DMS53 treated with DMSO at 0.1 percent for 48 hours (cell line): ENCODE measurements at regions not wholly inside any gene's neighbourhood (a gene's known extent, or its start where the extent isn't known, plus 50 kb on each side); places are given as distances from the start of the nearest gene placed in this dataset.
A peak's percentile ranks its signal among the peaks of the same experiment; 100 is the strongest.
"Not testable (repeated sequence)": the region's sequence is repeated elsewhere in the genome, so short reads cannot be mapped to it uniquely, and the experiment has no call there.

Experiments used
- DNase-seq: peaks from one replicate; lab custom pipeline; 2025; ENCODE audit not compliant: unreplicated experiment; lab: John Stamatoyannopoulos, UW

DNA sequence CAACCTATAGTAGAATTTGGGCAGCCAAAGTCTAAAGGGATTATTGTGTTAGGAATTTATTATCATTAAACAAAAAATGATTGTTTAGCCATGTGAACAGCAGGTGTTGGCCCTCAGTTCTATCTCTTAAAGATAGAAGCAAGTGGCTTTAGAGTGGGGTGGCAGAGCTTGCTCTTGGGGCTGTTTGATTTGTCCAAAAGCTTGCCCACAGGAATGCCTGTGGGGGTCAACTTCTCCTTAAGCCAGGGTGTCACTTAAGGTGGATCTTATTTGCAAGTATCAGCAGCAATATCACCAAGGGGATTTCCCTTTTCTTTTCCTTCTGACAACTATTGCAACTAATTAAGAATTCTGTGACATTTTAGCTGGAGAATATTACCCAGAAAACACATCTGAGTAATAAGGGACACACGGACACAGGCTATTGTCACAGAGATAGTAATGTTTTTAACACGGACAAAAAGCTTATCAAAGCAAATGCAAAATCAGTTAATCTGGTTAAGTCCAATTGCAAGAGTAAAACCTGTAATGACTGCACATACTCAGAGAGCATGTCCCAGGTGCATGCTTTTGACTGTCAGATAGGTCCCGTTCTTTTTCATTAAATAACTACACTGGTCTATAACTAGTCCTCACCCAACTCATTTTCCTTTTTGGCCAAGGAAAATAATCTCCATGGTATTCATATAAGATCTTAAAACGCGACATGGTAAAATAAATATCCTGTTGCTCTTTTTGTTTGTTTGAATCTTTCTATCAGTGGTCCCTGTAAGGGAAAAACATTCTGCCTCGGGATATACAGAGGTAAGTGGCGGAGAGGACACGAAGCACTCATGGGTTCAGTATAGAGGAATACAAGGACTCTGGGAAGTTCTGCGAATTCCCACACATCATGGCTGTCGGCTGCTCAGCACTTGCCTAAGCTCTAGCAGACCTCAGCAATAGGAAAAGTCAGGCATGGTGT lies 172.1 kb upstream of the RFC3 start:
- no peak for DNase-seq

- peak; percentile 79 for DNase-seq
Observed at GRCh38 chr13:33649212-33649878, 168.6 kb upstream of the RFC3 start.

- no peak for DNase-seq
Observed at GRCh38 chr13:33651766-33652165, 166.2 kb upstream of the RFC3 start.

- DNase-seq, result no peak
Observed at GRCh38 chr13:33657274-33657673, 160.7 kb upstream of the RFC3 start.

DNA sequence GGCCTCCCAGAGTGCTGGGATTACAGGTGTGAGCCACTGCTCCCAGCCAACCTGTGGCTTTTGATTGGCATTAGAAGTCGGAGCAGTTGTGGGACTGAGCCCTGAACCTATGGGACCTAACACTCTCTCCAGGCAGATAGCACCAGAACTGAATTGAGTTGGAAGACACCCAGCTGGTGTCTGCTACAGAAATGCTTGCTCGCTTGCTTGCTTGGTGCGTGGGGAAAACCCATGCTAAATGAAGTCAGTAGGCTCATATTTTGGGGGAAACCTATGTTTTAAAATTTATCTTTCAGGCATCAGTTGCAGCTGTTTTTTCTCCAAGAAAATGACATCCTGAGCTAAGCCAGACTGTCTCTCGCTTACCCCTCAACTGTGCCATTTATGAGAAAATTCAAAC lies 158.5 kb upstream of the RFC3 start:
- no peak for DNase-seq

GRCh38 chr13:33659894-33660293 lies 158.1 kb upstream of the RFC3 start:
- no peak for DNase-seq

- no peak for DNase-seq
Observed at GRCh38 chr13:33662392-33662791, 155.6 kb upstream of the RFC3 start.

GRCh38 chr13:33665626-33666175 lies 152.2 kb upstream of the RFC3 start:
- no peak for DNase-seq

- no peak for DNase-seq
Observed at GRCh38 chr13:33671560-33671959, 146.4 kb upstream of the RFC3 start.

GRCh38 chr13:33672022-33672421 lies 145.9 kb upstream of the RFC3 start:
- not testable (repeated sequence) for DNase-seq

DNA sequence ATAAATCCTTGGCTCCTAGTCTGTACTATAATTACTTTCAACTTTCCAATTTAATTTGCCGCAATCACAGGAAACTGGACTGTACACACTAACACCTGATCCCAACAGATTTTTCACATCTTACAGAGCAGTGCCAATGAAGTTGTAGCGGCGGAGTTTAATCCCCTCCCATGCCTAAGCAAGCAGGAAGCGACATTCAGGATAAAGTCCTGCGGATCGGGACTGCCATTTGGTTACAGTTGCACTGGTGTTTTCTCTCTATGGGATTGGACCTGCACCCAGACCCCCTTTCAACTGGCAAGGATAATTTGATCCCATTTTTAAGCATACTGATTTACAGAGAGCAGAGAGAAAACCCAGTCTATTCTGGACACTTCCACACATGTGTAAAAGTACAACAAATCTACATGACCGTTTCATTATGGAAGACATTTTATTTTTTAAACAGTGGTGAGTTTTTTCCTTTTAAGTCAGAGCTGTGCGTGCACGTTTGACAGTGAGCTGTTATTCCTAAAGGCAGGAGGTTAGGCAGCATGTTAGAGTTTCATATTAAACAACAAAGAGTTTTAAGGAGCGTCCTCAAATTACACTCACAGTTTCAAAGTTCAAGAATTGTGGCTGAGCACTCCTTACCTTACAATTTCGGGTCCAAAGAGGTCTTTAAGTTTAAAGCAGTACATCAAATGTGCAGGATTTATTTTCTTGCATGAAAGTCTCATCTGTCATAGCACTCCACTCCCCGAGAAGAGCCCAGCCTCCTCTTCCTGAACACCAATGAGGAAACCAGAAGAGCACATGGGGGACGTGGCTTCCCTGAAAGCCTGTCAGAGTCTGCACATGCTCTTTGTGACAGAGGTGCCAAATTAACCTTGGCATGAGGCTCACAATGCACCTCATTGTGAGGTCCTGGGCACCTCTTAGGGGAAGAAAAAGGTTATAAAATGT lies 141.6 kb upstream of the RFC3 start:
- peak; percentile 34 for DNase-seq

GRCh38 chr13:33677215-33677614 lies 140.7 kb upstream of the RFC3 start:
- DNase-seq, result peak; percentile 54

DNA sequence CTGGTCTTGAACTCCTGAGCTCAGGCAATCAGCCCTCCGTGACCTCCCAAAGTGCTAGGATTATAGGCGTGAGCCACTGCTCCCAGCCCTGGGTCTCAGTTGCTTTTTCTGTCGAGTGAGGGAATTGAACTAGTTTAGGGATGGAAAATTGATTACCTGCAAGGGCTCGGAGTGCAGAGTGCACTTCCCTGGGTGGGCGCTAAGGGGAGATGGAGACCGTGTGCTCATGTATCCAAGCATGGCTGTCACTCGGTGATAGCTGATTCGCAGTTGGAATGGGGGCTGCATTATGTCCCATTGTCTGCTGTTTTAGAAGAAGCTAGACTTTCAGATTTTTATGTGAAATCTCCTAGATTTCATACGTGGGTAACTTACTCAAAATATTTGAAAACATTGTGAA lies 139.9 kb upstream of the RFC3 start:
- no peak for DNase-seq

DNA sequence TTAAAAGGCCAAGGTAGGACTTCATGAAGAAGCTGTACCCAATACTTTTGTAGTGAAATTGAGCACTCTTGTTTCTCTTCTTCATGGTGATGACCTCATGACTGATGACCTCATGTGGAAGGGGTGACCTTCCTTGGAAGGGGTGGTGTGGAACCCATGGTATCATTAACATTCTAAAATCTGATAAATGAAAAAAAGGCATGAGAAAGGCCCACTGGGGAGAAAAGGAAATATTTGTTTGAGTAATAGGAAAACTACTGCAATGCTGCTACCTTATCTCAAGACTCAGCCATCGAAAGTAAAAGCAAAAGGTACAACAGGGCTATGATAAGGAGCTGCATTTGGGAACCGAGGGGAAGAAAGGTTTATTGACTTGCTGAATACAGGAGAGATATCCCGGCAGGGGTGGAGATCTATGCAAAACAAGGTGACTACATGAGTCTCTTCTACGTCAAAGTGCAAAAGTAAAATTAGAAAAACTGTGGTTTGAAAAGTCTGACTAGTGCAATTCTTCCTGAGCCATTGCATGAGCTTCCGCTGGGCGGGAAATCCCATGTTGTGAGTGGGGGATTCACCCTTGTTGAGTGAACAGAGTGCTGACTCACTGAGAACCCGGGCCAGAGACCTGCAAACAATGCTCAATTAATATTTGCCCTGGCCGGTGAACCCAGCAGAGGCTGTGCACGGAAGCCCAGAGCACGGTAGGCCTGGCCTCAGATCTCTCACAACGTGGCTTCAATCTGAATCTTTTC lies 138.9 kb upstream of the RFC3 start:
- peak; percentile 87 for DNase-seq

DNA sequence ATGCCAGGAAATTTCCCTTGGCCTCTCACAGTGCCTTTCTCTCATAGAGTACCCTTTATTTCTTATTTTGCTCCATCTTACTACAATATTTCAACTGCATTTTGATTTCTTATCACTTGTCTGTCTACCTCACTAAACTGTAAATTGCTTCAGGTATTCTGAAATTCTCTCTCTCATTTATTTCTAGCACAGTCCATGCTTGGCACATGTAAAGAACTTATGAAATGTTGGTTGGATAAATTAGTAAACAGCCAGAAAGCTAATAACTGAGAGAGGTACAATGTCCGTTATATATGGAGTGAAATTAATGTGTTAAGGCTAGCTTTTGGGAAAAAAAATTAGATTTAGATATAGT lies 138.3 kb upstream of the RFC3 start:
- DNase-seq, result no peak

GRCh38 chr13:33682020-33682564 lies 135.9 kb upstream of the RFC3 start:
- no peak for DNase-seq

- not testable (repeated sequence) for DNase-seq
Observed at GRCh38 chr13:33682646-33683045, 135.3 kb upstream of the RFC3 start.

GRCh38 chr13:33683376-33683775 lies 134.6 kb upstream of the RFC3 start:
- DNase-seq, result no peak

- no peak for DNase-seq
Observed at GRCh38 chr13:33684874-33685273, 133.1 kb upstream of the RFC3 start.
